Smooth muscle cell (in vitro differentiated cells): ENCODE measurements at regions not wholly inside any gene's neighbourhood (a gene's known extent, or its start where the extent isn't known, plus 50 kb on each side); places are given as distances from the start of the nearest gene placed in this dataset.

Experiments used
- DNase-seq: peaks from one replicate; lab custom pipeline; 2025; ENCODE audit not compliant: unreplicated experiment; lab: John Stamatoyannopoulos, UW
- H2AFZ ChIP-seq: fragments of 200-600 bp; sonication (generic); 2 replicates; pipeline ENCODE4 v1.6.0; 2016; ENCODE audit warnings: antibody characterized with exemption, low read depth, mild to moderate bottlenecking
- H3F3A ChIP-seq: fragments of 200-600 bp; sonication (generic); 2 replicates; pipeline ENCODE4 v1.6.0; 2017; ENCODE audit warnings: antibody characterized with exemption, low read depth
- H3K27ac ChIP-seq: fragments of 200-600 bp; sonication (generic); 2 replicates; pipeline ENCODE4 v1.5.1; 2016; ENCODE audit warnings: low read depth, mild to moderate bottlenecking
- H3K27me3 ChIP-seq: fragments of 200-600 bp; sonication (generic); 2 replicates; pipeline ENCODE4 v1.6.1; 2016; ENCODE audit warnings: low read depth, mild to moderate bottlenecking
- H3K36me3 ChIP-seq: fragments of 200-600 bp; sonication (generic); 2 replicates; pipeline ENCODE4 v1.5.1; 2016; ENCODE audit warnings: low read depth
- H3K4me1 ChIP-seq: fragments of 200-600 bp; sonication (generic); 2 replicates; pipeline ENCODE4 v1.5.1; 2016; ENCODE audit warnings: low read depth
- H3K4me2 ChIP-seq: fragments of 200-600 bp; sonication (generic); 2 replicates; pipeline ENCODE4 v1.6.0; 2016; ENCODE audit warnings: mild to moderate bottlenecking
- H3K4me3 ChIP-seq: fragments of 200-600 bp; sonication (generic); 2 replicates; pipeline ENCODE4 v1.5.1; 2016; ENCODE audit warnings: mild to moderate bottlenecking
- H3K79me2 ChIP-seq: fragments of 200-600 bp; sonication (generic); 2 replicates; pipeline ENCODE4 v1.6.0; 2016; ENCODE audit warnings: low read depth, mild to moderate bottlenecking
- H3K9ac ChIP-seq: fragments of 200-600 bp; sonication (generic); 2 replicates; pipeline ENCODE4 v1.6.0; 2016; ENCODE audit warnings: low read depth
- H3K9me3 ChIP-seq: fragments of 200-600 bp; sonication (generic); replicated peaks from 2 replicates; pipeline ENCODE4 v1.5.1; 2016; ENCODE audit warnings: low read depth
- H4K20me1 ChIP-seq: fragments of 200-600 bp; sonication (generic); 2 replicates; pipeline ENCODE4 v1.6.0; 2016; ENCODE audit warnings: low read depth
- CTCF ChIP-seq: fragments of 200-600 bp; sonication (generic); IDR thresholded peaks from 2 replicates; pipeline ENCODE4 v1.5.1; 2017; ENCODE audit warnings: borderline replicate concordance, mild to moderate bottlenecking, antibody characterized with exemption; ENCODE audit not compliant: insufficient read depth, poor library complexity, severe bottlenecking
- WGBS: methylation state at CpG from one replicate; pipeline ENCODE4 v1.1.7; 2016; ENCODE audit warnings: low lambda C conversion rate; 5-methylcytosine and 5-hydroxymethylcytosine counted together

- 84% methylated on average over 2 of the region's 2 CpGs for WGBS
These were observed 699.9 kb downstream of the MATN1 start for GRCh38 chr1:30023339-30024022.

GRCh38 chr1:30014031-30014430, 709.4 kb downstream of the MATN1 start:
- no peak for TF ChIP-seq CTCF
- peaks cover 5% of the 10 kb centered on the region for H3K9me3 ChIP-seq
- no peaks in the 10 kb centered on the region for H3F3A ChIP-seq
- H3K79me2 ChIP-seq: no peaks in the 10 kb centered on the region
- H3K4me2 ChIP-seq: no peak overlapping the region
- no peak overlapping the region for H2AFZ ChIP-seq
- no peaks in the 10 kb centered on the region for H3K4me1 ChIP-seq
- WGBS: 67% methylated on average over 2 of the region's 2 CpGs
- no peaks in the 10 kb centered on the region for H3K36me3 ChIP-seq
- H3K9ac ChIP-seq: no peak overlapping the region
- no peak for DNase-seq
- no peaks in the 10 kb centered on the region for H3K27me3 ChIP-seq
- H4K20me1 ChIP-seq: no peaks in the 10 kb centered on the region
- H3K4me3 ChIP-seq: no peak overlapping the region
- no peak overlapping the region for H3K27ac ChIP-seq

More at GRCh38 chr1:30023339-30024022, 699.9 kb downstream of the MATN1 start:
- Histone ChIP-seq H3K27me3 (peaks cover 4% of the 10 kb centered on the region), H3K4me1 (no peaks in the 10 kb centered on the region), H3K4me3 (no peak overlapping the region), H3K79me2 (no peaks in the 10 kb centered on the region), H2AFZ (no peak overlapping the region), H3K4me2 (no peak overlapping the region), H3K27ac (no peak overlapping the region), H4K20me1 (no peaks in the 10 kb centered on the region), H3K36me3 (no peaks in the 10 kb centered on the region), H3K9ac (no peak overlapping the region), H3F3A (no peaks in the 10 kb centered on the region), H3K9me3 (no peaks in the 10 kb centered on the region)
- no peak for DNase-seq
- TF ChIP-seq CTCF: no peak

- Histone ChIP-seq H3K9ac (no peak overlapping the region), H2AFZ (no peak overlapping the region), H3K4me3 (no peak overlapping the region), H3K4me1 (no peaks in the 10 kb centered on the region), H3K79me2 (no peaks in the 10 kb centered on the region), H3K27me3 (no peaks in the 10 kb centered on the region), H3K36me3 (no peaks in the 10 kb centered on the region), H3F3A (no peaks in the 10 kb centered on the region), H3K9me3 (peaks cover under 1% of the 10 kb centered on the region), H4K20me1 (no peaks in the 10 kb centered on the region), H3K27ac (no peak overlapping the region), H3K4me2 (no peak overlapping the region)
- TF ChIP-seq CTCF: no peak
- 78% methylated on average over 7 of the region's 7 CpGs for WGBS
- no peak for DNase-seq
These were observed 710.6 kb downstream of the MATN1 start for GRCh38 chr1:30012455-30013440.
